ENCODE measurements at regions not wholly inside any gene's neighbourhood (a gene's known extent, or its start where the extent isn't known, plus 50 kb on each side); places are given as distances from the start of the nearest gene placed in this dataset.

- ATAC-seq (ENCODE audit: low read depth) (no peak), DNase-seq (no peak)
- CTCF ChIA-PET: no interaction called here
- Histone ChIP-seq H4K20me1 (ENCODE audit: insufficient read depth, low read length) (no peaks in the 10 kb centered on the region), H4K91ac (ENCODE audit: insufficient read depth, low read depth, low read length) (no peak overlapping the region), H2BK15ac (ENCODE audit: low read depth, low read length) (no peak overlapping the region), H4K8ac (ENCODE audit: low read depth in 2 of 2, low read length in 2 of 2) (no peak overlapping the region), H3K56ac (ENCODE audit: extremely low read depth, insufficient read depth, low read length) (no peak overlapping the region), H3K14ac (replicated peaks; ENCODE audit: low read depth, low read length) (no peak overlapping the region), H3K36me3 (ENCODE audit: control insufficient read depth, insufficient read depth, low read length) (no peaks in the 10 kb centered on the region), H3K27me3 (ENCODE audit: control insufficient read depth, insufficient read depth, low read length) (no peaks in the 10 kb centered on the region), H2AFZ (replicated peaks; ENCODE audit: low read length, poor library complexity) (no peak overlapping the region), H3K18ac (ENCODE audit: low read depth, low read length) (no peak overlapping the region), H3K4me1 (ENCODE audit: control insufficient read depth, insufficient read depth, low read length) (no peaks in the 10 kb centered on the region), H3K23ac (ENCODE audit: low read depth, low read length) (no peak overlapping the region), H3K27ac (ENCODE audit: insufficient read depth, low read length) (no peak overlapping the region), H2AK9ac (replicated peaks; ENCODE audit: low read depth, low read length, poor library complexity) (no peak overlapping the region), H4K5ac (ENCODE audit: low read depth, low read length) (no peak overlapping the region), H3K9me1 (ENCODE audit: insufficient read depth, low read length) (no peaks in the 10 kb centered on the region), H3K4me3 (ENCODE audit: insufficient read depth, low read depth, low read length) (no peak overlapping the region), H2BK120ac (ENCODE audit: low read depth, low read length) (no peak overlapping the region), H2AK5ac (ENCODE audit: low read depth, low read length) (no peak overlapping the region), H3K9me3 (ENCODE audit: control insufficient read depth, insufficient read depth, low read length) (no peaks in the 10 kb centered on the region), H2BK20ac (ENCODE audit: low read depth, low read length) (no peak overlapping the region), H3K4me2 (ENCODE audit: low read depth, low read length) (no peak overlapping the region), H3K9ac (ENCODE audit: low read depth, low read length) (no peak overlapping the region), H3K4ac (ENCODE audit: low read depth, low read length) (no peak overlapping the region), H2BK5ac (ENCODE audit: low read depth, low read length, poor library complexity, severe bottlenecking) (no peak overlapping the region), H3K79me1 (ENCODE audit: low read depth in 1 of 2, low read length in 2 of 2) (no peaks in the 10 kb centered on the region)
- POLR2A ChIA-PET (ENCODE audit: unreplicated experiment): no interaction called here
- TF ChIP-seq ELK1 (IDR thresholded peaks at IDR 0.05; ENCODE audit: borderline replicate concordance, low read depth, low read length): no peak
- TF ChIP-seq CHD1 (IDR thresholded peaks at IDR 0.05; ENCODE audit: low read depth, low read length): no peak
- no peak for TF ChIP-seq RCOR1 (IDR thresholded peaks at IDR 0.05; ENCODE audit: insufficient replicate concordance, low read length)
- TF ChIP-seq FOS (IDR thresholded peaks at IDR 0.05; ENCODE audit: low read depth, low read length): no peak
- no peak for TF ChIP-seq POLR2A (IDR thresholded peaks at IDR 0.05; ENCODE audit: low read depth, low read length)
- intact Hi-C loops (cut with micrococcal nuclease) (no loop called here), dilution Hi-C loops (cut with HindIII; ENCODE audit: low sequenced_read_pairs, unreplicated experiment) (no loop called here), in situ Hi-C loops (cut with MboI; ENCODE audit: low sequenced_read_pairs) (no loop called here)
- WGBS, 2 experiments (ENCODE audit: extremely low coverage in 2 of 2, insufficient read length in 1 of 2): no CpG with 5 or more reads among the region's 1 CpG
- no TSS peak for BruUV-seq (replicated peaks)
Measured at GRCh38 chr6:9563568-9563967, 851.3 kb downstream of the TFAP2A start.
